HepG2 (cell line): ENCODE measurements at regions not wholly inside any gene's neighbourhood (a gene's known extent, or its start where the extent isn't known, plus 50 kb on each side); places are given as distances from the start of the nearest gene placed in this dataset.

ENCODE experiments used
- ATAC-seq: fragments of 200-7000 bp; cut with Tn5 transposase; 3 replicates; pipeline ENCODE4 v1.9.1; 2020; ENCODE audit warnings: mild to moderate bottlenecking, moderate library complexity
- BruUV-seq: library from RNA; stranded (reverse); fragments of 400-500 nt; replicated peaks from 2 replicates; lab custom pipeline; 2021; lab: Mats Ljungman, UMichigan
- CTCF ChIA-PET: fragments of 300-600 bp; formaldehyde crosslinking; extraction: SDS; loops from one replicate; lab custom pipeline; 2021; ENCODE audit warnings: low total read pairs, inconsistent platforms, low intra/inter-chr PET ratio; lab: Yijun Ruan, JAX
- POLR2A ChIA-PET: fragments of 350-600 bp; sonication (Branson Sonifier 250); formaldehyde crosslinking; loops from one replicate; lab custom pipeline; 2020; ENCODE audit warnings: antibody characterized with exemption, inconsistent platforms; lab: Yijun Ruan, JAX
- DNase-seq: peaks from one replicate; pipeline ENCODE4 v3.0.0-alpha.2; 2015; ENCODE audit warnings: low spot score
- FAIRE-seq: peaks from 3 replicates; lab custom pipeline; 2011; peaks lifted over from hg19 to GRCh38; lab: Jason Lieb, UNC
- H2AFZ ChIP-seq: one replicate; pipeline ENCODE4 v1.6.1; 2011; ENCODE audit warnings: low read length, inconsistent platforms
- H3K27ac ChIP-seq: fragments of 300-600 bp; 3 replicates; pipeline ENCODE4 v1.8.0; 2011; ENCODE audit warnings: mixed run types, mild to moderate bottlenecking, mixed read lengths, low read length, inconsistent platforms; ENCODE audit not compliant: insufficient read depth; ENCODE audit errors: extremely low read length
- H3K27me3 ChIP-seq, 2 experiments: fragments of 200-600 bp in 1 of 2; 2 replicates in 1 of 2; 3 replicates in 1 of 2; pipeline versions ENCODE4 v1.6.0 to v1.8.0; 2011; ENCODE audit warnings: low read length in 2 of 2, mild to moderate bottlenecking in 2 of 2, moderate library complexity in 2 of 2, inconsistent platforms in 1 of 2; ENCODE audit not compliant: insufficient read depth in 2 of 2, control insufficient read depth in 1 of 2
- H3K36me3 ChIP-seq, 2 experiments: fragments of 200-600 bp in 1 of 2; replicated peaks in 1 of 2; 2 replicates in 1 of 2; 3 replicates in 1 of 2; pipeline versions ENCODE4 v1.5.1 to v1.8.0; 2011; ENCODE audit warnings: low read length in 2 of 2, inconsistent platforms in 1 of 2; ENCODE audit not compliant: insufficient read depth in 2 of 2, control insufficient read depth in 1 of 2
- H3K4me1 ChIP-seq: 2 replicates; pipeline ENCODE4 v1.5.1; 2012; ENCODE audit warnings: low read length, inconsistent platforms; ENCODE audit not compliant: insufficient read depth
- H3K4me2 ChIP-seq: 2 replicates; pipeline ENCODE4 v1.6.0; 2011; ENCODE audit warnings: low read depth, low read length, inconsistent platforms
- H3K4me3 ChIP-seq, 3 experiments: fragments of 200-600 bp in 1 of 3; sonication (generic), shearing (Covaris generic) in 1 of 3; replicated peaks in 1 of 3; 2 replicates each; pipeline ENCODE4 v1.5.1; 2011 to 2016; ENCODE audit warnings: low read length in 3 of 3, inconsistent platforms in 2 of 3, low read depth in 2 of 3, mild to moderate bottlenecking in 2 of 3, control low read depth in 1 of 3, mixed read lengths in 1 of 3; ENCODE audit not compliant: insufficient read depth in 1 of 3
- H3K79me2 ChIP-seq: one replicate; pipeline ENCODE4 v1.6.1; 2011; ENCODE audit warnings: low read length, inconsistent platforms; ENCODE audit not compliant: insufficient read depth
- H3K9ac ChIP-seq: 2 replicates; pipeline ENCODE4 v1.6.0; 2011; ENCODE audit warnings: mild to moderate bottlenecking, low read depth, low read length, inconsistent platforms; ENCODE audit not compliant: insufficient read depth
- H3K9me3 ChIP-seq: 2 replicates; pipeline ENCODE4 v1.5.1; 2012; ENCODE audit warnings: mild to moderate bottlenecking, low read length
- H4K20me1 ChIP-seq: 2 replicates; pipeline ENCODE4 v1.6.0; 2011; ENCODE audit warnings: inconsistent platforms, mild to moderate bottlenecking, low read length, moderate library complexity; ENCODE audit not compliant: insufficient read depth
- JUN ChIP-seq: sonication (generic); formaldehyde crosslinking; IDR thresholded peaks from 2 replicates; pipeline ENCODE4 v1.4.0; 2020; ENCODE audit warnings: mild to moderate bottlenecking, missing genetic modification reagents
- RBFOX2 ChIP-seq: fragments of 200-400 bp; formaldehyde crosslinking; IDR thresholded peaks from 2 replicates; pipeline ENCODE4 v1.6.1; 2017; ENCODE audit warnings: low read depth, mild to moderate bottlenecking, low read length
- SPEN ChIP-seq: sonication (generic); formaldehyde crosslinking; IDR thresholded peaks from 2 replicates; pipeline ENCODE4 v1.5.1; 2020; ENCODE audit warnings: low read depth, mild to moderate bottlenecking, missing genetic modification reagents
- TOPORS ChIP-seq: sonication (generic); formaldehyde crosslinking; IDR thresholded peaks from 2 replicates; pipeline ENCODE4 v1.8.0; 2023; ENCODE audit warnings: mild to moderate bottlenecking, missing genetic modification reagents
- ZBTB2 ChIP-seq: sonication (generic); formaldehyde crosslinking; IDR thresholded peaks from 2 replicates; pipeline ENCODE4 v1.8.0; 2022; ENCODE audit warnings: low read depth, missing genetic modification reagents
- ZNF543 ChIP-seq: sonication (generic); formaldehyde crosslinking; IDR thresholded peaks from 2 replicates; pipeline ENCODE4 v1.4.0; 2020; ENCODE audit warnings: mild to moderate bottlenecking, missing genetic modification reagents
- ZNF547 ChIP-seq: sonication (generic); formaldehyde crosslinking; IDR thresholded peaks from 2 replicates; pipeline ENCODE4 v1.5.1; 2020; ENCODE audit warnings: mild to moderate bottlenecking, missing genetic modification reagents
- ZNF614 ChIP-seq: IDR thresholded peaks from 2 replicates; pipeline ENCODE4 v1.6.1; 2018; ENCODE audit warnings: missing biosample characterization, missing genetic modification reagents, inconsistent platforms, borderline replicate concordance
- WGBS: methylation state at CpG from one replicate; pipeline ENCODE4 v1.1.6; 2017; ENCODE audit warnings: low lambda C conversion rate; 5-methylcytosine and 5-hydroxymethylcytosine counted together
- in situ Hi-C: cut with HindIII; loops from 2 replicates; pipeline ENCODE4 v1.10.0; 2017; ENCODE audit warnings: low pct_unique_long_range_greater_than_20kb; ENCODE audit not compliant: extremely low pct_ligation_motif_present
- intact Hi-C: fragments of 100-400 bp; cut with micrococcal nuclease; formaldehyde crosslinking; loops from one replicate; pipeline ENCODE4 v1.10.0; 2022; ENCODE audit not compliant: unreplicated experiment
- TF ChIP-seq, protein P1 (sequence below): sonication (generic); formaldehyde crosslinking; IDR thresholded peaks from 2 replicates; pipeline ENCODE4 v1.4.0; 2020; ENCODE audit warnings: missing genetic modification reagents

DNA sequence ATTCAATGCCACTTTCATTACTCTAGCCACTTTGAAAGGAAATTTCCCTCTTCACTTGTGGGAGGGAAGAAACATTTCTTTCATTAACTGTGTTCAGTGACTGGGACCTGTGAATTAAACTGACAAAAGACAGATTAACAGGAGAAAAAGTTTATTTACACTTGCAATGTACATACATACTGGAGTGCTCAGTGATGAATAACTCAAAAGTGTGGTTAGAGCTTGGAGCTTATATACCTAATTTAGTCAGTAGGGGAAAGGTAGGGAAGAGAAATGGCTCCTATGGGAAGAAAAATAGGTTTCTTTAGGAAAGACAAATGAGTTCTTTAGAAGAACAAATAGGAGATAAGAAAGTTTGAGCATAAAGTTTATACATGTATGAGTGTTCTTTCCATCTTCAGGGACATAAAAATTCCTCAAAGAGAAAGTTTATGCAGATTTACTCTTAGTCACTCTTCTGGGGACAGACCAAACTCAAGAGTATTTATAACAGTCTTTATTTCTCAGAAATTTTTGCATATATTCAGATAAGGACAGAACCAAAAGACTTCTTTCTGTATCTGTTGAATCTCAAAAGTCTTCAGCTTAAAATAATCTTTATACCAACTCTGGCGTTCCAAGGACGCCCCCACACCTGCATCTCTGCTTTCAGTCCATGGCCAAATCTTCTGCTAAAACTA lies 120.0 kb upstream of the RAI14 start:
- WGBS, result 49% methylated on average over 2 of the region's 2 CpGs
- Histone ChIP-seq H3K4me3 (no peak overlapping the region), H3K79me2 (no peaks in the 10 kb centered on the region), H3K4me1 (peaks cover 8% of the 10 kb centered on the region; the same call in 1 of the 2 replicates), H3K36me3 (no peaks in the 10 kb centered on the region), H4K20me1 (no peaks in the 10 kb centered on the region), H3K9ac (no peak overlapping the region), H3K4me2 (no peak overlapping the region), H3K27ac (no peak overlapping the region), H2AFZ (no peak overlapping the region), H3K9me3 (no peaks in the 10 kb centered on the region), H3K27me3 (no peaks in the 10 kb centered on the region)
- no peak for FAIRE-seq
- intact Hi-C loops (loop anchor here (5.0 kb wide), 1 partner anchor 64 kb away; no protein-coding TSS in a partner anchor), in situ Hi-C loops (loop anchor here (10.0 kb wide), 1 partner anchor 51 kb away; no protein-coding TSS in a partner anchor)
- no peak for TF ChIP-seq ZBTB2
- no peak for TF ChIP-seq ZNF547
- no peak for TF ChIP-seq TOPORS (CRISPR knock-in tag)
- TF ChIP-seq ZNF614, result no peak
- no peak for TF ChIP-seq JUN
- no peak for TF ChIP-seq RBFOX2
- TF ChIP-seq, protein P1, sequence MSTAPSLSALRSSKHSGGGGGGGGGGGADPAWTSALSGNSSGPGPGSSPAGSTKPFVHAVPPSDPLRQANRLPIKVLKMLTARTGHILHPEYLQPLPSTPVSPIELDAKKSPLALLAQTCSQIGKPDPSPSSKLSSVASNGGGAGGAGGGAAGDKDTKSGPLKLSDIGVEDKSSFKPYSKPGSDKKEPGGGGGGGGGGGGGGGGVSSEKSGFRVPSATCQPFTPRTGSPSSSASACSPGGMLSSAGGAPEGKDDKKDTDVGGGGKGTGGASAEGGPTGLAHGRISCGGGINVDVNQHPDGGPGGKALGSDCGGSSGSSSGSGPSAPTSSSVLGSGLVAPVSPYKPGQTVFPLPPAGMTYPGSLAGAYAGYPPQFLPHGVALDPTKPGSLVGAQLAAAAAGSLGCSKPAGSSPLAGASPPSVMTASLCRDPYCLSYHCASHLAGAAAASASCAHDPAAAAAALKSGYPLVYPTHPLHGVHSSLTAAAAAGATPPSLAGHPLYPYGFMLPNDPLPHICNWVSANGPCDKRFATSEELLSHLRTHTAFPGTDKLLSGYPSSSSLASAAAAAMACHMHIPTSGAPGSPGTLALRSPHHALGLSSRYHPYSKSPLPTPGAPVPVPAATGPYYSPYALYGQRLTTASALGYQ (CRISPR knock-in tag), result no peak
- no peak for TF ChIP-seq SPEN
- TF ChIP-seq ZNF543 (CRISPR knock-in tag), result no peak
- no TSS peak for BruUV-seq
- DNase-seq, result no peak
- ChIA-PET CTCF (no interaction called here), POLR2A (no interaction called here)
- ATAC-seq, result no peak
